ENCODE measurements at regions not wholly inside any gene's neighbourhood (a gene's known extent, or its start where the extent isn't known, plus 50 kb on each side); places are given as distances from the start of the nearest gene placed in this dataset.

DNA sequence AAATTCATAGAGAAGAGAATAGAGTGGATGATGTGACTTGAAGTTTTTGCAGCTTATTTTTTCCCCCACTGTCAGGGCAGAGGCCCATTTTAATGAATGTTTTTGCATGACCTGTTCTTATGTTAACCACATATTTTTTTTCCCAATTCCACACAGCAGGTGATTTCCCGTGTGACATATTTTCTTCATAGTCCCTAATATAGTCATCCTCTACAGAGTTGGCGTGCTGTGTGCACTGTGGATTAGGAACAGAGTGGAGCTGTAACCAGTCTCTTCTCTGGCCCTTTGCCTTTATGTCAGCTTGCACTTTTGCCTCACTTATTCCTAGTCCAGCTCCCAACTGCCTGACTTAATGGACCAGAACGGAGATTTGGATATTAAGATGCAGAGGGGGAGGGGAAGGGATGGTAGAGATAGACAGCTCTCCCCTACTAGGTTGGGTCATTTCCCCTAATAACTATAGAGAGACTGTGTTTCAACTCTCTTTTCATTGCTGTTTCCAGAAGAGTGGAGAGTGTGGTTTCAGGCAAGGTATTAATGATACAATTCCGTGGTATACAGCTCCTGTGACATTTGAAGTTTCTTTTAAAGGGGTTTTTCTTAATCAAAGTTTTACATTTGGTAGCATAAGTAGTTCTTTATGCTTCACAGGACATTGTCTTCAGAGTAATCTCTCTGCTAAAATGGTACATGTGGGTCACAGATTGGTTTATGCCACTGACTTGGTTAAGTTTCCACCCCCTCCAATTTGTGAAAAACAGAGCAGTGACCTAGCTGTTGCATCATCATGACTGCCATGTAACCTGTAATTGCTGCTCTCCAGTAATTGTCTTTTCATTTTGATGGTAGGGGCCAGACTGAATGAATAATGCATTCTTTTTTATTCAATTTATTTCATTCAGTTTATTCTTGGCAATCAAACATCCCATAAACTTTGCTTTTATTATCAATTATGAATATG is 161.3 kb downstream of the HAUS1 start:
- DNase-seq (ENCODE audit: low read depth), result no peak

DNA sequence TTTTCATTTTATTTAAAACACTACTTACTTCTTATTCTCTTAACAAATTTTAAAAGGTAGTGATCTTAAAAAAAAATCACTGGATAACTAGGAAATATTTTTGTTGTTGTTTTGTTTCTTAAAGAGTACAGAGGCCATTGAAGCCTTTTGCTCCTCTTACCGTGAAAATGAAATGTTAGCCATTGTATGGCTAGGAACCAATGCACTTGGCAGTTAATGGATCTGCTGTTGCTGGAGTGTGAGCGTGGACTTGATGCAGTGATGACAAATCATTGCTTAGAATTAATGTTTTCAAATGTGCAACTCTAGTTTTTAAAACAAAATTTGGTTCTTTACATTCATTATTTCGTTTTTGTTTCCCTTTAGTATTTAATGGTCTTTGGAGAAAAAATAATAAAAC is 162.3 kb downstream of the HAUS1 start:
- DNase-seq (ENCODE audit: low read depth), result no peak

DNA sequence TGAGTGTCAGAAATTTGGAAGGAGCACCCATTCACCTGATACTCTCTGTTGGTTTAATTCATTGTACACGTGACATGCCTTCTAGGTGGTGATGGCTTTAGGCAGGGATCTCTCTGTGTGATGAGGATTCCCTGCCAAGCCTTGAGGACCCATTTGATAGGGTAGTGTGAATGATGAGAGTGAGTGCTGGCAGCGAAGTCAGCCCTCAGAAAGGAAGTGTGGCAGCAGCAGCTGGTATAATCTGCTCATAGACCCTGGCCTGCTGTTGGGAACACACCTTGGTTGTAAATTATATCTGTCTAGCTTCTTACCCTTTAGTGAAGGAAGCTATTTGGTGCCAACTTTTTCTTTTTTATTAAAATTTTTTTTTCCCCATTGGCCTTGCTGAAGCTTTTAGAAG is 164.5 kb downstream of the HAUS1 start:
- no peak for DNase-seq (ENCODE audit: low read depth)

DNA sequence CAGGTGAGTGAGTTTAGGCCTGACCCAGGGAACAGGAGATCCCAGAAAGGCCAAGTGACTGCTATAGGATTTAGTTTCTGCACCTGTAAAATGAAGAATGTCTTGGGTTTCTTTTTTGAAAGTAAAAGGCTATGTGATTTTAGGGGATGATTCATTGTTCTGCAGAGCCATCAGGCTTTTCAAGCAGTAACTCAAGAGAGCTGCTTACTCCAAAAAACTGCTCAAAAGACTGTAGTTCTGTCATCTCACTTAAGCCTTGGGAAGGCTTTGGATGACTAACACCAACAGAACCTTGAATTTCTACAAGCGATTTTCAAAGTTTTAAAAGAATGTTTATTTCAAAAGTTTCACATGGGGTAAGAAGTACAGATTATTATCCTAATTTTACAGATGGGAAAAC is 165.1 kb downstream of the HAUS1 start:
- no peak for DNase-seq (ENCODE audit: low read depth)

DNA sequence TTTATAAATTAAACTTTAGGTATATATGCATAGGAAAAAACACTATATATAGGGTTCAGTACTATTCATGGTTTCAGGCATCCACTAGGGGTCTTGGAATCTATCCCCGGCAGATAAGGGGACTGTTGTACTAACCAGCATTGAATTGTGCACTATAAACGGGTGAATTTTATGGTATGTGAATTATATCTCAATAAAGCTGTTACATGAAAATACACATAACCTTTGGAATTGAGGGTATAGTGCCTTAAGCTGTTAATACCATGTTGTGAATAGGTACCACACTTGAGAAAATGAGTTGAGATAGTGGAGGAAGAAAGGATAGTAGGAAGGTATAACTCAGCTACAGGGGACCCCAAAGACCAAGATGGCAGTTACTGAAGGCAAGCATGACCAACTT is 167.3 kb downstream of the HAUS1 start:
- DNase-seq (ENCODE audit: low read depth), result no peak

DNA sequence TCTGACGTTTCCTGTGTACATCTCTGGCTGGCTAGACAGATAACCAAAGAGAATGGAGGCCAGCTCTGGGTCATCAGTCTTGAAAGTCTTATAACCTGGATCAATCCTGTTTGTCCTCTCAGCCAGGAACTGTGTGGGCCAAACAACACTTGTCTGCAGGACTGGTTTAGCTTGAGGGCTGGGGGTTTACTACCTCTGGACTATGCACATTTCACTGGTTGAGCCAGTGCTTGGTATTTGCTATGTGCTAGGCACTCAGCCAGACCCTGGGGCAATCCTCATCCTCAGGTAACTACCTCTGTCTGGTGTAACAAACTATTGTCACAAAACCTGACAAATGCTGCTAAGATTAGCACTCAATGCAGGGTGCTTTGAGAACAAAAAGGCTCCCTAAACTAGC is 169.7 kb downstream of the HAUS1 start:
- DNase-seq (ENCODE audit: low read depth), result no peak

DNA sequence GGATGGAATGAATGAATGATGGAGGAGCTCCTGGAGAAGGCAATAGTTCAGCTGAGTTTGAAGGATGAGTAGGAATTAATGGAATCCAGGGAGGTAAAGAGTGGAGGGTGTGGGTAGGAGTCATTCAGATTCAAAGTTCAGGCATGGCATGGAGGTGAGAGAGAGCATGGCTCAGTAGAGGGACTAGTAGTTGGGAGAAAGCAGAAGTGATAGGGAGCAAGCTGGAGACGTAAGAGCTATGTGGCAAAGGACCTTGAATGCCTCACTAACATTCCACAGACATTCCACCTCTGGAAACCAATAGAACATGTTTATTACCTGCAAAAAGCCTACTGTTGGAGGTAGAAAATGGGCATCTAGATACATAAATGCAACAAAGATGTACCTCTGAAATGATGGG is 170.1 kb downstream of the HAUS1 start:
- no peak for DNase-seq (ENCODE audit: low read depth)

DNA sequence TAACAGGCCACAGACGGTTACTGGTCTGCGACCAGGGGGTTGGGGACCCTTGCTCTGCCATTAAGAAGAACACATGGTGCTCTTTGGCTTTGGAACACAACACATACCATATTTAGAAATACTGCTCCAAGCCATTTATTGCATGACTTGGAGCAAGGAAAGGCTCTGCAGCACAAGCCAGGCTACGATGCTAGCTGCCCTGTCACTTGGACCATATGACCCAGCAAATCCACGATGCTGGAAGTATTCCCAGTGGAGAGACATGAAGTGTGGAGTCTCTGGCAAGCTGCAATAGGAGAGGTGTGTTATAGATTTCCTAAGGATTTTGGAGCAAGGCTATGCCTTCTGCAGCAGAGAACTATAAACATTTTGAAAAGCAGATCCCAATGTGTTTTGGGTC is 171.2 kb downstream of the HAUS1 start:
- no peak for DNase-seq (ENCODE audit: low read depth)

DNA sequence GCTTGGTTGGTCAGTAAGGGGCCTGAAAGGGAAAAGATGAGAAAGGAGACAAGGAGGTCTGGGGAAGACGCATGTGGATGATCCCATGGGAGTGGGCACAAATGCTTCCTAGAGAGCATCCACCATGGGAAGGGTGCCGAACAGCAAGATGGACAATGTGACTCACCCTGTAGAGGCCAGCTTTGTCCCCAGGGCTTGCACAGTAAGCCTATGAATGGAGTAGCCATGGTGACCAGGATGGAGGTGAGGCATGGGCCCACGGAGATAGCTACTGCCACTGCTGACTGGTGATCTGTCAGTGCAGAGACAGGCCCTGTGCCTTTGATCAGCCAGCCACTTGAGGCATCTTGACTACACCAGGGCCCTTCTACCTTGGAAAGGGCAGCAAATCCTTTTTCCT is 172.6 kb downstream of the HAUS1 start:
- no peak for DNase-seq (ENCODE audit: low read depth)

DNA sequence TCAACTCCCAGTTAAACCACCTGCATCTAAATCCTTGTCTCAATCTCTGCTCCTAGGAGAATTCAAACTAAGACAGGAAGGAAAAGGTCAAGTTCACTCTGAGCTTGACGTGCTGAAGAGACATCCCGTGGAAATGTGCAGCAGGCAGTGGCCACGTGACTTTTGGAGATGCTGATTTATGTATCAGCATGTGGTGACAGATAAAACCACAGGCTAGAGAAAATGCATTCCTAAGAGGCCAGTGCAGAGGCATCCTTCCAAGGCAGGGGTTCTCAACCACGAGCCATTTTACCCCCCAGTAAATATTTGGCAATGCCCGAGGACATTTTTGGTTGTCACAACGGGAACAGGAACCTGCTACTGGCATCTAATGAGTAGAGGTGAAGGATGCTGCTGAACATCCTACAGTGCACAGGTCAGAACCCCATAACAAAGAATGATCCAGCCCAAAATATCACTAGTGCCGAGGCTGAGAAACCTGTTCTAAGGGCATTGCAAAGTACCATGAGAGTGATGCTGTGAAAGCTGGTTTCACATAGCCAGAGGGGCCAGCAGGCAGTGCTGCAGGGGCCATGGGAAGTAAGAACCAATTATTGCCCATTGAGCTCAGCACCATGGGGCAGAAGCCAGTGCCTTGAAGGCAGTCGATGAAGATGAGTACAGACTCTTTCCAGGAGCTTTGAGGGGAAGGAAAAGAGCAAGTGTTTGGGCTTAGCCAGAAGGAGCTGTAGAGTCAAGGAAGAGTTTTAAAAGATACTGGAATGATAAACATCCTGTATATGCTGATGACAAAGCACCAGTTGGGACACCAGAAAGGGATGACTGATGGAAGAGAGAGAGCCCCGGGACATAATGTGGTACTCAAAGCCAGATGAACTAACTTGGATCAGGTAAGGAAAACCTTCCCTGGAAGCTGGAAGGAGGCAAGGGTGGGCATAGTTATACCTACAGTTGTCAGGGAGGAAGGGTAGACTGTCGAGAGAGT is 174.6 kb downstream of the HAUS1 start:
- DNase-seq (ENCODE audit: low read depth), result peak; percentile 77

DNA sequence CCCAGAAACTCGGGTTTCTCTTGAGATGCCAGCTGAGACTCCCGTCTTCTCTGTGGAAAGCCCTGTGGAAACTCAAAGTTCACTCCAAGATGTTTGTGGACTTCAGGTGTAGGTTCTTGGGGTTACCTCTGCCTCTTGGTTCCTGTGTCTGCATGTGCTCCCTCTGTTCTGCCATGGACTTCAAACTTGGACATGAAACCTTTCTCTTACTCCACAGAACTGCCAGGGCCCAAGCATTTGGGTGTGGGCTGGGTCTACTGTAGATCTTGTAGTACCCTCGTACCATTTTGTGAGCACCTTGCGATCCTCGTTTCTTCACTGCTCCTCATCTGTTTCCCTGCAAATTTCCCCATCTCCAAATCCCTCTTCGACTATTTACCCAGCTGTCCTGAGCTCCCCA is 175.5 kb downstream of the HAUS1 start:
- no peak for DNase-seq (ENCODE audit: low read depth)

DNA sequence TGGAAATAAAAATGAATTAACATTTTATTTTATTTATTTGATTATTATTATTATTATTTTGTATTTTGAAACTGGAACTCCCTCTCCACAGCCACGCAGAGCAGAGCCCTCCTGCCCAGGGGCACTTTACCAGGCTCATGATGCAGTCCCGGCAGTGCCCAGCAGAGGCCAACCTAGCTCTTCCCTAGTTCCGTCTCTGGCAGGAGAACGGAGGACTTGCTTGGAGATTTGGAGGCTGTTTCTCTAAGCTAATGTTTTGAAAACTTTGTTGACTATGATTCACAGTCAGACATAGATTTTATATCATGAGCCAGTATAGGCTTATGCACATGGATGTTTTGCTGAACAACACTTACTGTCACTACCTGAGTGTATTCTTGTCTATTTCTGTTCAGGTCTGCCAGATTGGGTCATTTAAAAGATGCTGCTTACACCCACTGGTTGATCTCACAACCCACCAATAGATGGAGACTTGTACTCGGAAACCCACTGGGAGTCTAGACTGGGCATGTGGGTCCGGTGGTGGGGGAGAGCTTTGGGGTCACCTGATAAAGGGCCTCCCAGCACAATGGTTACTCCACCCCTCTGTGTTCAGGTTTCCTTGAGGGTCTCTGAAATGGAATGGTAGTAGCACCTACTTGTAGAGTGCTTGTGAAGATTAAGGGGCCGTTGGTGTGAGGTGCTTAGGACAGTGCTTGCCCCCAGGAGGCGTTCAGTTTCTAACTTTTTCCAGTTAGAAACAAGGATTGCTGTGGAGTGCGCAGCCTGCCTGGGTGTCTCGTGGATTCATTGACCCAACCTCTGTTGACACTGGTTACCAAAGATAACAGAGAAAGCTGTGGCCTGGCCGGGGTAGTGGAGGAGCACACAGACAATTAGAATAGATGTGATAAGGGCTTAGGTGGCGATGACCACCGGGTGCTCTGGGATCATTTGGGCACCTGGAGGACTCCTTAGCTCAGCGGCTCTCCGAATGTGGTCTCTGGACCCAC is 177.3 kb downstream of the HAUS1 start:
- peak; percentile 66 for DNase-seq (ENCODE audit: low read depth)

DNA sequence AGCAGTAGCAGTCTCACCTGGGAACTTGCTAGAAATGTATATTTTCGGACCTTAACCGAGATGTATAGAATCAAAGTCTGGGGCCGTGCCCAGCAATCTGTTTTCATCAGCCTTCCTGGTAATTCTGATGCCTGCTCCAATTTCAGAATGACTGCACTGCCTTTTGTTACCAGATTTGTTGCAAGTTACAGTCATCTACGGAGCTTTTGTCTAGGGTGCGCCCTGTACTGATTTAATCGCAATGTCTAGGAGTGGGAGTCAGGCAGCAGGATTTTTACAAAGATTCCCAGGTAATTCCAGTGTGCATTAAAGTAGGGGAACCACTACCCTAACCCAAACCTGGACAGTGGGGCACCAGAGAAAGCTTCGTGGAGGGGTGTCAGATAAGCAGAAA is 178.0 kb downstream of the HAUS1 start:
- no peak for DNase-seq (ENCODE audit: low read depth)

DNA sequence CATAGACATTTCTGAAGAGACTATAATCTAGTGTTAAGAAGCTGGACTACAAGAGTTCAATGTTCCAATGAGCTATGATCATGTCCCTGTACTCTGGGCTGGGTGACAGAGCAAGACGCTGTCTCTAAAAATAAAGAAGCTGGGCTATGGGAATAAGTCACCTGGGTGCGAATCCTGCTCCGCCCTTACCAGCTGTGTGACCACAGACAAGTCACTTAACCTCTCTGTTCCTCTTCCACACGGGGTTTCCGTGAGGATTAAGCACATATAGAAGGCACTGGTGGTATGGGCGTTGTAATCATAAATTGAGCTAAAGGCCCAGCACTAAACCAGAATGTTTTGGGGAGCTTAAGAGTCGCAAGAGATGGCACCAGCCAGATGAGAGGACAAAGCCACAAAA is 178.5 kb downstream of the HAUS1 start:
- no peak for DNase-seq (ENCODE audit: low read depth)

DNA sequence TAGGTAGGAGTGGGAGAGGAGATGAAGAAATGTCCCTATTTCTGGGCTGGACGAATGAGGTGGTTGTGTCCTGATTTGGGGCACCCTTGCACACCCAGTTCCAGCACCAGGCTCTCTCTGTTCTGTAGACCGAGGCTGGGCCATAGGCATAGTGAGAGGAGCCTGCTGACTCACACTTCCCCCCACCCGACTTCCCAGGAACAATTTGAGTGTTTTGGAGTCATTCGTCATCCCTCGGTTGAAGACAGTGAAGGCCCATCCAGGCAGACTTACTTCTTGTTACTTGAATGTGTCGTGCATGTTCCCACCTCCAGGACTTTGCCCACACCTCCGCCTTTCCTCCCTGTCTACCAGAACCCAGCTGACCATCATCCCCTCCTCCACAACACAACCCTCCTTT is 179.1 kb downstream of the HAUS1 start:
- DNase-seq (ENCODE audit: low read depth), result peak; percentile 51

DNA sequence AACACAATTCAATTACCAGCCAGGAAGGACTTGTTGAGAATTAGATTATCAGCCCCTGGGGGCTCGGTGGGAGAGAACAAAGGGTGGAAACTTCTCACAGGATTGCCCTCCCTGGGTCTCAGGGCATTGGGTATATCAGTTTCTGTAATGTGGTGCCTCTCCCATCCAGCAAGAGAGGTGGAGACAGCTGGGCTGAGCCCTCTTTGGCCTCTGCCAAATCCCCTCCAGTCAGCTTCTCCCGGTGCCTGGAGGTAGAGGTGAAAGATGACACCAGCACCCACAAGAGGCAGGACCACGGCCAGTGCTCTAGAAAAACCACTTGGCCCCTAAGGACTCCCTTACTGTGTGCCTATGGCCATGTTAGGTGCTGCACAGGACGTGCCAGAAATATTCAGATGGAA is 179.7 kb downstream of the HAUS1 start:
- DNase-seq (ENCODE audit: low read depth), result no peak

DNA sequence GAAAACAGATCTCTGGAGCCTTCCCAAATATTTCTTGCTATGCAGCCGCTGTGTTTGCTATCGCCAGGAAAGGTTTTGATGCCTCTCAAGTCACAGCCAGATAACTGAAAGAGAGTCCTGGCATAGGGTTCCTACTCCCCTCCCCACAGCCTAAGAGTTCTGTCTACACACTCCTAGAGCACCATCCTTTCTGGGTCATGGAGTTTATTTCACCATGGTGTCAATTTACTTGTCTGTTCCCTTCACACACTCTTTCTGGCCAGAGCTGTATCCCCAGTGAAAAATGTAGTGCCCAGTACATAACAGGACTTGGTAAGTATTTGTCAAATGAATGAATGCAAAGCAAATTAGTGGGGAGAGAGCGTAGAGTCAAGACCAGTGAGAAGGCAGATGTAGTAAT is 185.3 kb downstream of the HAUS1 start:
- no peak for DNase-seq (ENCODE audit: low read depth)

DNA sequence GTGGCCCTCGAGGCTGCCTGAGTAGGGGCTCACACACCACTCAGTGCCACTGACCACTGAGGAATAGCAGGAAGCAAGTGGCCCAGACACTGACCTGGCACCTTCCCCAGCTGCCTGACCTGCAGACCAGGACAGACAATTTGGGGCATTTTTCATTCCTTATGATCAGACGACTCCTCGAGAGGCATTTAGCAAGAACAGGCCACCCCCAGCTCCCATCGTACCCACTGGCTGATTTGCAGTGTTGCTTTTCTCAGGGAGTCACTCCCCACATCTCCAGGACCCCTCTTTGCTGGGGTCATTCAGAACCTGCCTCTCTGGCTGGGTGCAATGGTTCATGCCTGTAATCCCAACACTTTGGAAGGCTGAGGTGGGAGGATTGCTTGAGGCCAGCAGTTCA is 185.7 kb downstream of the HAUS1 start:
- DNase-seq (ENCODE audit: low read depth), result no peak

DNA sequence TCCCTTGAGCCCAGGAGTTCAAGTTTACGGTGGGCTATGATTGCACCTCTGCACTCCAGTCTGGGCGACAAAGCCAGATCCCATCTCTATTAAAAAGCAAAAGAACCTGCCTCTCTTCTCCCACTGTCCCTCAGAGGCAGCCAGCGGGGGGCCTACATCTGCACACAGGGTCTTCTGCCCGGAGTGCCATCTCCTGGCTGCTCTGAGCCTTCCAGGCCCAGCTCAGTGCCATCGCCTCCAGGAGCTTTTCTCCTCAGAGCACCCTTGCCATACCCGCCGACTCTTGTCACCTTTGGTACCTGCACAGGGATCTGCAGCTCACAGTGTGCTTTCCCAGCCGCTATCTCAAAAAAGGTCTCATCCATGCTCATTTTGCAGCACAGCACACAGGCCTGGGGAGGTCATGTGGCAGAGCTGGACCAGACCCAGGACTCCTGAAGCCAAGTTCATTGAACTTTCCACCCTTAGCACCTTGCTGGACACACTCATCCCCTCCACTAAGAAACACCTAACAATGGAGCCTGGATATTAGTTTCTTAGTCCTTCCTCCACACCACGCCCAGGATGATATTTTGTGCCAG is 186.3 kb downstream of the HAUS1 start:
- no peak for DNase-seq (ENCODE audit: low read depth)

DNA sequence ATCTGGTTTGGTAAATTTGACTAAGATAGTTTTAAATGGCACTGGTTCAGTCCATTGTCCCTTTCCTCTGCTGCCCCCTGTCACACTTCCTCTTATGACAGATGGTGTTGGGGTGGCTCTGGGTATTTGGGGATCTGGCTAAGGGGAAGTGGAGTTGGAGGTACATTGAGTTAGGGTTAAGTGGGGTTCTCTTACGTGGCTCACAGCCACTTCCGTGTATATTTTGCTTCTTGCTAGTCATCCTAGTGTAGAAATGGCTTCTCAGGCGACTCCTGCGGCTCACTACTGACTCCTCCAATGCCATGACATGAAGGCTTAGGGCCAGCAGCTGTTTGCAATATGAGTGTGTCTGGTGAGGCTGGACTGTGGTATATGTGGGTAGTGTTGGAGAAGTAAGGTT is 187.0 kb downstream of the HAUS1 start:
- DNase-seq (ENCODE audit: low read depth), result no peak

DNA sequence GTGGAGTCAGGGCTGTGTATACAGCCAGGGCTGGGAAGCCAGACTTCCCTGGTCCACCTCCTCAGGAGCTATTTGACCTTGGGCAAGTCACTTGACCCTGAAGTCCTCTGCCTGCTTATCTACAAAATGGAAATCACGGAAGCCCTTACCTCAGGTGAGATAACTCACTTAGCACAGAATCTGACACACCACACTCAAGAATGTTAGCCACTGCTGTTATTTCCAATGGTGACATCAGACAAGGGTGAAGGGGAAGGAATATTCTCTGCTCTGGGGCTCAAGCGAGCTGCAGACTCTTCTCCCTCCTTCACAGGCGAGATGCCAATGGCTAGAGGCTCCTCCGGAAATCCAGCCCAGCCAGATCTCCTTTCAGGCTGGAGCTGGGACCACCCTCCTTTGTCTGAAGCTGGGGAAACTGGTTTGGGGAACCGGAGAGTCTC is 189.6 kb downstream of the HAUS1 start:
- no peak for DNase-seq (ENCODE audit: low read depth)
